Heart left ventricle (tissue), 16 donors: ENCODE measurements at regions not wholly inside any gene's neighbourhood (a gene's known extent, or its start where the extent isn't known, plus 50 kb on each side); places are given as distances from the start of the nearest gene placed in this dataset.
"Not testable (repeated sequence)": the region's sequence is repeated elsewhere in the genome, so short reads cannot be mapped to it uniquely, and the experiment has no call there.

Source experiments
- ATAC-seq, 4 donors: fragments of 200-7000 bp; cut with Tn5 transposase; one replicate each; pipeline ENCODE4 v1.9.1; 2020 to 2022; ENCODE audit warnings: moderate library complexity in 4 of 4, mild to moderate bottlenecking in 3 of 4, moderate number of reproducible peaks in 1 of 4
- DNase-seq, 5 donors: peaks; one replicate each; pipeline ENCODE4 v3.0.0-alpha.2; 2020
- H3K27ac ChIP-seq, 12 donors: fragments of 200-600 bp; sonication (generic) in 4 of 12; one replicate each; pipeline versions ENCODE4 v1.5.0 to v1.8.0; 2016 to 2022; ENCODE audit warnings: mild to moderate bottlenecking in 2 of 12
- H3K27me3 ChIP-seq, 9 donors: fragments of 200-600 bp; sonication (generic) in 2 of 9; one replicate each; pipeline versions ENCODE4 v1.5.1 to v1.8.0; 2016 to 2022; ENCODE audit warnings: mild to moderate bottlenecking in 3 of 9
- H3K36me3 ChIP-seq, 9 donors: fragments of 200-600 bp; sonication (generic) in 2 of 9; one replicate each; pipeline versions ENCODE4 v1.5.0 to v1.8.0; 2018 to 2022; ENCODE audit warnings: mild to moderate bottlenecking in 2 of 9
- H3K4me1 ChIP-seq, 12 donors: fragments of 200-600 bp; sonication (generic) in 4 of 12; one replicate each; pipeline versions ENCODE4 v1.5.0 to v1.8.0; 2016 to 2022; ENCODE audit warnings: mild to moderate bottlenecking in 3 of 12
- H3K4me3 ChIP-seq, 12 donors: fragments of 200-600 bp; sonication (generic) in 4 of 12; one replicate each; pipeline versions ENCODE4 v1.5.0 to v1.8.0; 2017 to 2022; ENCODE audit warnings: mild to moderate bottlenecking in 9 of 12, moderate library complexity in 4 of 12
- H3K9me3 ChIP-seq, 12 donors: fragments of 200-600 bp; sonication (generic) in 4 of 12; one replicate each; pipeline versions ENCODE4 v1.5.0 to v1.8.0; 2016 to 2022; ENCODE audit warnings: mild to moderate bottlenecking in 1 of 12
- CTCF ChIP-seq, 12 donors: fragments of 200-600 bp; sonication (generic) in 4 of 12; IDR thresholded peaks; one replicate each; pipeline versions ENCODE4 v1.5.0 to v1.8.0; 2018 to 2022; ENCODE audit warnings: antibody characterized with exemption in 12 of 12, mild to moderate bottlenecking in 5 of 12
- POLR2A ChIP-seq, 2 donors: fragments of 450-650 bp; IDR thresholded peaks; one replicate each; pipeline ENCODE4 v1.6.1; 2017; ENCODE audit warnings: antibody characterized with exemption in 2 of 2, mild to moderate bottlenecking in 2 of 2, moderate library complexity in 2 of 2
- WGBS, 4 donors: extraction: QIAGEN DNeasy Blood & Tissue Kit in 2 of 4; methylation state at CpG; one replicate each; pipeline versions ENCODE4 v1.1.5 to v1.1.7; 2013 to 2018; 5-methylcytosine and 5-hydroxymethylcytosine counted together
- intact Hi-C, 10 donors: fragments of 100-400 bp; cut with DNase I; formaldehyde crosslinking; loops; one replicate each; pipeline versions ENCODE4 v1.11.1 to v1.14.2; 2022
- donor health status: ischemic (EF 13 %, LVEDD 7.1; RV severe dilation, severe dysfunction).
- donor health status: healthy with polysubstance abuse.
- donor health status: DM: no; HTN: yes; CAD: no.
- donor health status: DM: no; HTN: no; CAD: no.
- donor health status: ischemic (EF 25% LVEDD 6.9; RV normal size, moderate dysfunction).
- donor health status: ischemic (EF 25% LVEDD 5.7; RV mildly dilated, moderate dysfunction).
- donor health status: healthy.
- donor health status: DM: yes; HTN: yes; CAD: no.
- donor health status: ischemic (EF 35%, LVEDD 5.7; RV mildly dilated, moderate dysfunction).
- donor health status: nonischemic (EF 11% LVEDD 7.7; RV severe dilation, severe dysfunction).
- donor health status: DM: yes; HTN: yes; CAD: no.
- donor health status: PGD.
- donor health status: ischemic (EF 29% LVEDD 5.4; RV normal size, mild dysfunction).
- donor health status: nonischemic (EF 23%, LVEDD 6.1; RV moderate dilation, normal function).

- Histone ChIP-seq H3K27me3 (no peaks in the 10 kb centered on the region), H3K36me3 (no peaks in the 10 kb centered on the region), H3K4me1 (no peaks in the 10 kb centered on the region), H3K4me3 (no peak overlapping the region), H3K27ac (no peak overlapping the region), H3K9me3 (peaks cover 0 to 14% (median 0%) of the 10 kb centered on the region in 12 donors)
- no peak for ATAC-seq
- TF ChIP-seq CTCF (IDR thresholded peaks at IDR 0.05): no peak
- TF ChIP-seq POLR2A (IDR thresholded peaks at IDR 0.05): no peak
- intact Hi-C loops: no loop called here
- no peak for DNase-seq
Measured at GRCh38 chr6:115159733-115160132, 816.9 kb upstream of the HS3ST5 start.

- Histone ChIP-seq H3K36me3 (no peaks in the 10 kb centered on the region), H3K27ac (no peak overlapping the region), H3K4me3 (no peak overlapping the region), H3K9me3 (no peaks in the 10 kb centered on the region), H3K27me3 (no peaks in the 10 kb centered on the region), H3K4me1 (no peaks in the 10 kb centered on the region)
- intact Hi-C loops: no loop called here
- 30 to 43% (median 36%) methylated on average over 2 of the region's 2 CpGs for WGBS, 4 donors
- ATAC-seq (no peak), DNase-seq (no peak)
- TF ChIP-seq POLR2A (IDR thresholded peaks at IDR 0.05) (no peak), CTCF (IDR thresholded peaks at IDR 0.05) (no peak)
Measured at GRCh38 chr6:115137910-115138309, 795.1 kb upstream of the HS3ST5 start.

DNA sequence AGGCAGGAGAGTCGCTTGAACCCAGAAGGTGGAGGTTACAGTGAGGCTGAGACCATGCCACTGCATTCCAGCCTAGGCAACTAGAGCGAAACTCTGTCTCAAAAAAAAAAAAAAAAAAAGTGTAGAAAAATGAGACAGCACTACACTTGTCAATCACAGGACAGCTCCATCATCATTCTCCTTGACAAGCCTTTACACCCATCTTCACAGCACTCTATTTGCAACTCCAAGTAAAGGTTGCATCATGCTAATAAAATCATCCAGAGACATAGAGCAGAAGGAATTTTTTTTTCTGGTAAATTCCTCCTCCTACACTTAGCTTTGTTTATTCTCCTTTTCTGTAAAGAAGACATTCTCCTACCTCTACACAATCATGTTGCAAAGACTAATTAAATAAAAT, 791.0 kb upstream of the HS3ST5 start:
- Histone ChIP-seq H3K27me3 (no peaks in the 10 kb centered on the region), H3K36me3 (no peaks in the 10 kb centered on the region), H3K4me3 (no peak overlapping the region), H3K27ac (no peak overlapping the region), H3K4me1 (no peaks in the 10 kb centered on the region), H3K9me3 (peaks cover 0 to 12% (median 0%) of the 10 kb centered on the region in 12 donors)
- WGBS, 4 donors: 81 to 94% (median 84%) methylated on average over 2 of the region's 2 CpGs
- intact Hi-C loops: no loop called here
- no peak for TF ChIP-seq CTCF (IDR thresholded peaks at IDR 0.05)
- no peak for TF ChIP-seq POLR2A (IDR thresholded peaks at IDR 0.05)
- ATAC-seq (no peak), DNase-seq (no peak)

- WGBS, 4 donors: 76 to 80% (median 77%) methylated on average over 5 of the region's 5 CpGs
Measured at GRCh38 chr6:115131709-115132490, 789.1 kb upstream of the HS3ST5 start.

DNA sequence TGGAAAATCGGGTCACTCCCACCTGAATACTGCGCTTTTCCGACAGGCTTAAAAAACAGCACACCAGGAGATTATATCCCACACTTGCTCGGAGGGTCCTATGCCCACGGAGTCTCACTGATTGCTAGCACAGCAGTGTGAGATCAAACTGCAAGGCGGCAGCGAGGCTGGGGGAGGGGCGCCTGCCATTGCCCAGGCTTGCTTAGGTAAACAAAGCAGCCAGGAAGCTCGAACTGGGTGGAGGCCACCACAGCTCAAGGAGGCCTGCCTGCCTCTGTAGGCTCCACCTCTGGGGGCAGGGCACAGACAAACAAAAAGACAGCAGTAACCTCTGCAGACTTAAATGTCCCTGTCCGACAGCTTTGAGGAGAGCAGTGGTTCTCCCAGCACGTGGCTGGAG, 778.7 kb upstream of the HS3ST5 start:
- H3K36me3 ChIP-seq, H3K4me3 ChIP-seq, ATAC-seq, intact Hi-C loops, H3K27ac ChIP-seq, H3K9me3 ChIP-seq, H3K4me1 ChIP-seq, H3K27me3 ChIP-seq, DNase-seq: not testable (repeated sequence)
- 82 to 94% (median 88%) methylated on average over 11 of the region's 11 CpGs for WGBS, 4 donors

More at GRCh38 chr6:115131709-115132490, 789.1 kb upstream of the HS3ST5 start:
- ATAC-seq (no peak), DNase-seq (no peak)
- no peaks in the 10 kb centered on the region for H3K27me3 ChIP-seq
- TF ChIP-seq POLR2A (IDR thresholded peaks at IDR 0.05): no peak
- TF ChIP-seq CTCF (IDR thresholded peaks at IDR 0.05): no peak
- intact Hi-C loops: no loop called here
- no peak overlapping the region for H3K27ac ChIP-seq
- no peaks in the 10 kb centered on the region for H3K4me1 ChIP-seq
- no peaks in the 10 kb centered on the region for H3K36me3 ChIP-seq
- H3K9me3 ChIP-seq: peaks cover 0 to 12% (median 0%) of the 10 kb centered on the region in 12 donors
- H3K4me3 ChIP-seq: no peak overlapping the region
